ENCODE measurements at regions not wholly inside any gene's neighbourhood (a gene's known extent, or its start where the extent isn't known, plus 50 kb on each side); places are given as distances from the start of the nearest gene placed in this dataset.
"Not testable (repeated sequence)": the region's sequence is repeated elsewhere in the genome, so short reads cannot be mapped to it uniquely, and the experiment has no call there.

- Histone ChIP-seq H3K4me1 (no peaks in the 10 kb centered on the region), H3K36me3 (no peaks in the 10 kb centered on the region), H3K9me3 (peaks cover 0 to 8% of the 10 kb centered on the region in 2 donors), H3K27me3 (no peaks in the 10 kb centered on the region), H3K4me3 (no peak overlapping the region), H3K27ac (no peak overlapping the region)
- TF ChIP-seq CTCF (IDR thresholded peaks at IDR 0.05) (no peak), POLR2AphosphoS5 (IDR thresholded peaks at IDR 0.05) (no peak), POLR2A (IDR thresholded peaks at IDR 0.05) (no peak)
- intact Hi-C loops (cut with DNase I; ENCODE audit: low total_unique reads), result no loop called here
- DNase-seq (ENCODE audit: low spot score in 2 of 2), result no peak
Observed at GRCh38 chr9:83125671-83126070, 62.7 kb upstream of the RASEF start.

GRCh38 chr9:83119873-83120272 is 56.9 kb upstream of the RASEF start:
- H3K36me3 ChIP-seq, result no peaks in the 10 kb centered on the region
- H3K27ac ChIP-seq, result no peak overlapping the region
- no peaks in the 10 kb centered on the region for H3K27me3 ChIP-seq
- intact Hi-C loops (cut with DNase I; ENCODE audit: low total_unique reads), result no loop called here
- no peaks in the 10 kb centered on the region for H3K9me3 ChIP-seq
- no peak for TF ChIP-seq CTCF (IDR thresholded peaks at IDR 0.05)
- no peak for TF ChIP-seq POLR2AphosphoS5 (IDR thresholded peaks at IDR 0.05)
- TF ChIP-seq POLR2A (IDR thresholded peaks at IDR 0.05), result no peak
- no peaks in the 10 kb centered on the region for H3K4me1 ChIP-seq
- DNase-seq (ENCODE audit: low spot score in 2 of 2), result no peak
- H3K4me3 ChIP-seq, result no peak overlapping the region

GRCh38 chr9:83116026-83116425 is 53.1 kb upstream of the RASEF start:
- Histone ChIP-seq H3K27ac (no peak overlapping the region), H3K27me3 (no peaks in the 10 kb centered on the region), H3K4me1 (no peaks in the 10 kb centered on the region), H3K36me3 (no peaks in the 10 kb centered on the region), H3K9me3 (peaks cover 5 to 14% of the 10 kb centered on the region in 2 donors), H3K4me3 (no peak overlapping the region)
- intact Hi-C loops (cut with DNase I; ENCODE audit: low total_unique reads), result no loop called here
- DNase-seq (ENCODE audit: low spot score in 2 of 2), result no peak
- no peak for TF ChIP-seq POLR2AphosphoS5 (IDR thresholded peaks at IDR 0.05)
- TF ChIP-seq POLR2A (IDR thresholded peaks at IDR 0.05), result no peak
- no peak for TF ChIP-seq CTCF (IDR thresholded peaks at IDR 0.05)

GRCh38 chr9:83113445-83113844 is 50.5 kb upstream of the RASEF start:
- intact Hi-C loops (cut with DNase I; ENCODE audit: low total_unique reads); H3K4me3 ChIP-seq; DNase-seq (ENCODE audit: low spot score in 2 of 2); H3K27me3 ChIP-seq; H3K36me3 ChIP-seq; H3K4me1 ChIP-seq; H3K27ac ChIP-seq: not testable (repeated sequence)
- H3K9me3 ChIP-seq, result peaks cover 5 to 14% of the 10 kb centered on the region in 2 donors
